Endothelial cell of umbilical vein (primary cell): ENCODE measurements at regions not wholly inside any gene's neighbourhood (a gene's known extent, or its start where the extent isn't known, plus 50 kb on each side); places are given as distances from the start of the nearest gene placed in this dataset.

Experiments
- BruUV-seq: library from RNA; stranded (reverse); fragments of 400-500 nt; replicated peaks from 2 replicates; lab custom pipeline; 2021; lab: Mats Ljungman, UMichigan
- CTCF ChIA-PET: fragments of 300-600, 350-600 bp; sonication (Branson Sonifier 250); formaldehyde crosslinking; loops from one replicate; lab custom pipeline; 2021; ENCODE audit warnings: antibody characterized with exemption, inconsistent platforms; lab: Charles Lee
- POLR2A ChIA-PET: fragments of 300-600, 350-600 bp; sonication (Branson Sonifier 250); formaldehyde crosslinking; loops from one replicate; lab custom pipeline; 2021; ENCODE audit warnings: antibody characterized with exemption, inconsistent platforms; lab: Charles Lee
- DNase-seq: peaks from one replicate; pipeline ENCODE4 v3.0.0-alpha.2; 2011; ENCODE audit warnings: low read depth, low spot score
- FAIRE-seq: peaks from 2 replicates; lab custom pipeline; 2011; peaks lifted over from hg19 to GRCh38; lab: Jason Lieb, UNC
- H2AFZ ChIP-seq: 2 replicates; pipeline ENCODE4 v1.6.0; 2012; ENCODE audit warnings: low read depth, low read length, control low read depth, inconsistent platforms
- H3K27ac ChIP-seq: 2 replicates; pipeline ENCODE4 v1.5.1; 2011; ENCODE audit warnings: low read depth, mild to moderate bottlenecking, control low read depth, low read length, moderate library complexity; ENCODE audit not compliant: insufficient read depth
- H3K27me3 ChIP-seq, 2 experiments: 2 replicates each; pipeline versions ENCODE4 v1.6.0 to v1.6.1; 2011; ENCODE audit warnings: low read length in 2 of 2, mixed read lengths in 1 of 2; ENCODE audit not compliant: control insufficient read depth in 2 of 2, insufficient read depth in 2 of 2
- H3K36me3 ChIP-seq, 2 experiments: 2 replicates in 1 of 2; 3 replicates in 1 of 2; pipeline ENCODE4 v1.5.1; 2011; ENCODE audit warnings: low read length in 2 of 2, mild to moderate bottlenecking in 1 of 2, moderate library complexity in 1 of 2; ENCODE audit not compliant: control insufficient read depth in 2 of 2, insufficient read depth in 2 of 2; ENCODE audit errors: extremely low read depth in 1 of 2
- H3K4me1 ChIP-seq: 3 replicates; pipeline ENCODE4 v1.5.1; 2011; ENCODE audit warnings: mild to moderate bottlenecking, low read length; ENCODE audit not compliant: control insufficient read depth, insufficient read depth; ENCODE audit errors: extremely low read depth
- H3K4me2 ChIP-seq: 2 replicates; pipeline ENCODE4 v1.6.1; 2011; ENCODE audit warnings: low read length, control low read depth, mixed read lengths; ENCODE audit not compliant: insufficient read depth
- H3K4me3 ChIP-seq, 3 experiments: fragments of 200-600 bp in 1 of 3; sonication (generic), shearing (Covaris generic) in 1 of 3; replicated peaks in 1 of 3; 2 replicates each; pipeline ENCODE4 v1.5.1; 2011 to 2016; ENCODE audit warnings: control low read depth in 3 of 3, low read length in 3 of 3, mild to moderate bottlenecking in 2 of 3, inconsistent platforms in 1 of 3, low read depth in 1 of 3, moderate library complexity in 1 of 3; ENCODE audit not compliant: insufficient read depth in 1 of 3
- H3K79me2 ChIP-seq: 2 replicates; pipeline ENCODE4 v1.6.0; 2012; ENCODE audit warnings: low read length, inconsistent platforms; ENCODE audit not compliant: control insufficient read depth, insufficient read depth
- H3K9ac ChIP-seq: replicated peaks from 2 replicates; pipeline ENCODE3; 2011; ENCODE audit warnings: low read length, control low read depth; ENCODE audit not compliant: insufficient read depth; ENCODE audit errors: extremely low read depth
- H3K9me1 ChIP-seq: replicated peaks from 3 replicates; pipeline ENCODE4 v1.6.0; 2011; ENCODE audit warnings: mild to moderate bottlenecking, low read length; ENCODE audit not compliant: control insufficient read depth, insufficient read depth; ENCODE audit errors: extremely low read depth
- H3K9me3 ChIP-seq: replicated peaks from 2 replicates; pipeline ENCODE4 v1.5.1; 2012; ENCODE audit warnings: low read length, inconsistent platforms; ENCODE audit not compliant: control insufficient read depth, insufficient read depth
- H4K20me1 ChIP-seq: replicated peaks from 2 replicates; pipeline ENCODE3; 2011; ENCODE audit warnings: mild to moderate bottlenecking, low read length; ENCODE audit not compliant: control insufficient read depth, insufficient read depth; ENCODE audit errors: extremely low read depth
- CTCF ChIP-seq, 2 donors: IDR thresholded peaks; 1 replicate in 1 of 2; 2 replicates in 1 of 2; pipeline ENCODE4 v1.5.1; 2011; ENCODE audit warnings: low read length in 2 of 2, mild to moderate bottlenecking in 2 of 2, moderate library complexity in 2 of 2, control low read depth in 1 of 2, inconsistent platforms in 1 of 2, low read depth in 1 of 2; ENCODE audit not compliant: insufficient read depth in 1 of 2; ENCODE audit errors: extremely low read depth in 1 of 2
- EZH2 ChIP-seq: IDR thresholded peaks from 2 replicates; pipeline ENCODE4 v1.6.1; 2012; ENCODE audit warnings: borderline replicate concordance, low read depth, mild to moderate bottlenecking, moderate library complexity, low read length, inconsistent platforms; ENCODE audit not compliant: severe bottlenecking
- FOS ChIP-seq: IDR thresholded peaks from 2 replicates; pipeline ENCODE4 v1.6.1; 2011; ENCODE audit warnings: mild to moderate bottlenecking, low read length, moderate library complexity, borderline replicate concordance; ENCODE audit not compliant: insufficient read depth
- GATA2 ChIP-seq: IDR thresholded peaks from 2 replicates; pipeline ENCODE4 v1.7.0; 2011; ENCODE audit warnings: low read depth, mild to moderate bottlenecking, moderate library complexity, mixed read lengths, low read length; ENCODE audit not compliant: insufficient read length, insufficient read depth
- JUN ChIP-seq: IDR thresholded peaks from 2 replicates; pipeline ENCODE4 v1.6.1; 2011; ENCODE audit warnings: borderline replicate concordance, low read depth; ENCODE audit not compliant: insufficient read length, insufficient read depth
- MAX ChIP-seq: IDR thresholded peaks from 2 replicates; pipeline ENCODE4 v1.6.1; 2011; ENCODE audit not compliant: insufficient read depth, insufficient read length
- MYC ChIP-seq: IDR thresholded peaks from one replicate; pipeline ENCODE4 v1.6.1; 2011; ENCODE audit warnings: mild to moderate bottlenecking, low read depth, low read length
- POLR2A ChIP-seq: IDR thresholded peaks from 2 replicates; pipeline ENCODE4 v1.6.1; 2012; ENCODE audit warnings: low read depth, mild to moderate bottlenecking, control low read depth, low read length
- POLR2AphosphoS5 ChIP-seq: IDR thresholded peaks from 2 replicates; pipeline ENCODE4 v1.6.1; 2012; ENCODE audit warnings: low read depth, mild to moderate bottlenecking, control low read depth, low read length, moderate library complexity; ENCODE audit not compliant: insufficient read depth
- dilution Hi-C: fragments of 300-500 bp; cut with MboI; formaldehyde crosslinking; loops from one replicate; pipeline ENCODE4 v1.15.0; 2019; ENCODE audit warnings: low sequenced_read_pairs; ENCODE audit not compliant: extremely low pct_ligation_motif_present
- intact Hi-C: fragments of 100-400 bp; cut with micrococcal nuclease; formaldehyde crosslinking; loops from one replicate; pipeline ENCODE4 v1.10.0; 2022

- Histone ChIP-seq H2AFZ (no peak overlapping the region), H3K27me3 (peaks cover 0 to 3% of the 10 kb centered on the region in 2 experiments), H3K9ac (no peak overlapping the region), H3K4me1 (no peaks in the 10 kb centered on the region), H3K36me3 (no peaks in the 10 kb centered on the region), H3K4me3 (no peak overlapping the region), H3K9me3 (no peaks in the 10 kb centered on the region), H3K4me2 (no peak overlapping the region), H3K9me1 (no peaks in the 10 kb centered on the region), H3K27ac (no peak overlapping the region), H3K79me2 (no peaks in the 10 kb centered on the region), H4K20me1 (no peaks in the 10 kb centered on the region)
- FAIRE-seq: no peak
- intact Hi-C loops (no loop called here), dilution Hi-C loops (no loop called here)
- no TSS peak for BruUV-seq
- no peak for TF ChIP-seq POLR2AphosphoS5
- no peak for TF ChIP-seq GATA2
- TF ChIP-seq MYC: no peak
- no peak for TF ChIP-seq CTCF (IDR thresholded peaks at IDR 0.05; ENCODE audit: extremely low read depth in 1 of 2, insufficient read depth in 1 of 2, low read depth in 1 of 2, low read length in 2 of 2)
- no peak for TF ChIP-seq EZH2
- TF ChIP-seq JUN: no peak
- no peak for TF ChIP-seq POLR2A
- no peak for TF ChIP-seq MAX
- TF ChIP-seq FOS: no peak
- ChIA-PET CTCF (no interaction called here), POLR2A (no interaction called here)
- no peak for DNase-seq
These were observed 73.4 kb upstream of the PALS2 start for GRCh38 chr7:24499871-24500270.
